B cell (primary cell): ENCODE measurements at regions not wholly inside any gene's neighbourhood (a gene's known extent, or its start where the extent isn't known, plus 50 kb on each side); places are given as distances from the start of the nearest gene placed in this dataset.

Experiments
- ATAC-seq: fragments of 200-7000 bp; cut with Tn5 transposase; one replicate; pipeline ENCODE4 v1.10.0; 2021; ENCODE audit warnings: low read depth, mild to moderate bottlenecking, moderate number of reproducible peaks, moderate library complexity
- CTCF ChIA-PET: fragments of 350-600 bp; sonication (Branson Sonifier 250); formaldehyde crosslinking; loops from one replicate; lab custom pipeline; 2021; ENCODE audit warnings: antibody characterized with exemption, inconsistent platforms; lab: Charles Lee
- POLR2A ChIA-PET: fragments of 350-600 bp; sonication (Branson Sonifier 250); formaldehyde crosslinking; loops from one replicate; lab custom pipeline; 2021; ENCODE audit warnings: antibody characterized with exemption; lab: Charles Lee
- DNase-seq: peaks from one replicate; pipeline ENCODE4 v3.0.0; 2013
- H2AFZ ChIP-seq: 2 replicates; pipeline ENCODE4 v1.6.1; 2012; ENCODE audit warnings: mild to moderate bottlenecking, low read depth, low read length; ENCODE audit not compliant: insufficient read depth, poor library complexity, severe bottlenecking
- H3K27ac ChIP-seq, 2 donors: 1 replicate in 1 of 2; 2 replicates in 1 of 2; pipeline ENCODE4 v1.5.1; 2012 to 2013; ENCODE audit warnings: low read length in 2 of 2, mild to moderate bottlenecking in 2 of 2, moderate library complexity in 1 of 2
- H3K27me3 ChIP-seq, 4 experiments: fragments of 200-600 bp in 1 of 4; sonication (generic) in 1 of 4; replicated peaks in 1 of 4; 1 replicate in 2 of 4; 2 replicates in 2 of 4; pipeline versions ENCODE4 v1.6.1 to v1.7.0; 2013 to 2016; ENCODE audit warnings: low read length in 3 of 4, mild to moderate bottlenecking in 2 of 4, mixed read lengths in 1 of 4, moderate library complexity in 1 of 4; ENCODE audit not compliant: insufficient read depth in 4 of 4, control insufficient read depth in 3 of 4; ENCODE audit errors: control extremely low read depth in 1 of 4
- H3K36me3 ChIP-seq, 2 experiments: replicated peaks in 1 of 2; 1 replicate in 1 of 2; 2 replicates in 1 of 2; pipeline versions ENCODE4 v1.6.1 to v1.7.1; 2013; ENCODE audit warnings: low read length in 1 of 2; ENCODE audit not compliant: insufficient read depth in 2 of 2, control insufficient read depth in 1 of 2; ENCODE audit errors: control extremely low read depth in 1 of 2, extremely low read depth in 1 of 2
- H3K4me1 ChIP-seq, 2 donors: fragments of 200-600 bp in 1 of 2; sonication (generic) in 1 of 2; 1 replicate in 1 of 2; 2 replicates in 1 of 2; pipeline versions ENCODE4 v1.5.1 to v1.6.1; 2013 to 2017; ENCODE audit warnings: low read length in 2 of 2; ENCODE audit not compliant: control insufficient read depth in 2 of 2, insufficient read depth in 2 of 2
- H3K4me2 ChIP-seq: replicated peaks from 2 replicates; pipeline ENCODE3; 2012; ENCODE audit warnings: mild to moderate bottlenecking, low read depth, low read length; ENCODE audit not compliant: poor library complexity, severe bottlenecking
- H3K4me3 ChIP-seq, 5 experiments: fragments of 200-600 bp in 1 of 5; sonication (generic) in 1 of 5; 1 replicate in 3 of 5; 2 replicates in 2 of 5; pipeline versions ENCODE4 v1.5.1 to v1.7.0; 2011 to 2016; ENCODE audit warnings: low read length in 4 of 5, mild to moderate bottlenecking in 4 of 5, low read depth in 2 of 5, control low read depth in 1 of 5, moderate library complexity in 1 of 5; ENCODE audit not compliant: insufficient read depth in 1 of 5; ENCODE audit errors: control extremely low read depth in 1 of 5, extremely low read depth in 1 of 5
- H3K79me2 ChIP-seq: fragments of 200-600 bp; sonication (generic); one replicate; pipeline ENCODE4 v1.6.0; 2016; ENCODE audit warnings: low read length; ENCODE audit not compliant: control insufficient read depth, insufficient read depth
- H3K9ac ChIP-seq: fragments of 200-600 bp; sonication (generic); 2 replicates; pipeline ENCODE4 v1.6.1; 2017; ENCODE audit warnings: mild to moderate bottlenecking, low read length, moderate library complexity
- H3K9me3 ChIP-seq, 3 donors: one replicate each; pipeline versions ENCODE4 v1.6.1 to v1.7.1; 2013; ENCODE audit warnings: low read length in 2 of 3; ENCODE audit not compliant: control insufficient read depth in 2 of 3, insufficient read depth in 1 of 3; ENCODE audit errors: control extremely low read depth in 1 of 3
- H4K20me1 ChIP-seq: 2 replicates; pipeline ENCODE4 v1.6.0; 2012; ENCODE audit warnings: mild to moderate bottlenecking, low read length; ENCODE audit not compliant: insufficient read depth, control insufficient read depth, poor library complexity, severe bottlenecking
- H3K27ac Mint-ChIP-seq: one replicate; pipeline ENCODE4 v1.8.0; 2021; ENCODE audit warnings: mixed read lengths
- H3K27me3 Mint-ChIP-seq: one replicate; pipeline ENCODE4 v1.8.0; 2021; ENCODE audit warnings: mixed read lengths
- H3K4me1 Mint-ChIP-seq: one replicate; pipeline ENCODE4 v1.8.0; 2021; ENCODE audit warnings: mixed read lengths
- H3K4me3 Mint-ChIP-seq: one replicate; pipeline ENCODE4 v1.8.0; 2021; ENCODE audit warnings: mixed read lengths
- H3K9me3 Mint-ChIP-seq: one replicate; pipeline ENCODE4 v1.8.0; 2022; ENCODE audit warnings: mixed read lengths; ENCODE audit not compliant: insufficient read depth
- EZH2 ChIP-seq: IDR thresholded peaks from 2 replicates; pipeline ENCODE4 v1.6.1; 2012; ENCODE audit warnings: borderline replicate concordance, low read depth, mild to moderate bottlenecking, moderate library complexity, low read length; ENCODE audit not compliant: insufficient read depth, poor library complexity, severe bottlenecking
- WGBS: methylation state at CpG from one replicate; pipeline ENCODE4 v1.1.5; 2013; ENCODE audit warnings: missing lambda C conversion rate; ENCODE audit not compliant: insufficient coverage; 5-methylcytosine and 5-hydroxymethylcytosine counted together
- intact Hi-C: fragments of 100-400 bp; cut with micrococcal nuclease; formaldehyde crosslinking; loops from one replicate; pipeline ENCODE4 v1.10.0; 2022
- TF ChIP-seq, protein P1 (sequence below): fragments of 200-600 bp; IDR thresholded peaks from one replicate; pipeline ENCODE4 v1.8.0; 2022; ENCODE audit warnings: antibody characterized with exemption, mild to moderate bottlenecking

DNA sequence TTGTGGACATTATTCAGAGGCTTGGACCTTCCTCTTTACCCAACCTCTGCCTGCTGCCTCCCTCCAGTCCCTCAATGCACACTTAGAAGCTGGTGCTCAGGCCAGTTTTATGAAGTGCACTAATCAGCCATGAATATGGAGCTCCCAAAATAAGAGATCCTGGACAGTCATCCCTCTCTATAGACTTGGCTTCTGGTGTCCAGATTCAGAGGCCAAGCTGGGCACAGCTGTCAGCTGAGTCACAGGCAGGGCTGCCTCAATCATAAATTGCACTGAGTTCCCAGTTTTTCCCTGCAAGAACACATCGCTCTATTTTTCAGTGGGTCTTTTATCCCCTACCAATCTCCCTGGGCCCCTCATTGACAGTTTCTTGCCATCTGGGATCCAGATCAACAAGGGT, 161.7 kb upstream of the CADM1 start:
- WGBS, result 100% methylated on average over 1 of the region's 1 CpG
- Histone ChIP-seq H3K27ac (no peak overlapping the region), H3K4me2 (no peak overlapping the region), H3K9ac (no peak overlapping the region), H3K4me3 (no peak overlapping the region), H3K36me3 (no peaks in the 10 kb centered on the region), H3K4me1 (no peaks in the 10 kb centered on the region), H3K79me2 (no peaks in the 10 kb centered on the region), H3K9me3 (peaks cover 0 to 23% (median 0%) of the 10 kb centered on the region in 3 donors), H4K20me1 (no peaks in the 10 kb centered on the region), H3K27me3 (no peaks in the 10 kb centered on the region), H2AFZ (no peak overlapping the region)
- DNase-seq (no peak), ATAC-seq (no peak)
- H3K27me3 Mint-ChIP-seq, result peaks cover 10% of the 10 kb centered on the region
- POLR2A ChIA-PET, result no interaction called here
- H3K4me1 Mint-ChIP-seq, result no peaks in the 10 kb centered on the region
- H3K4me3 Mint-ChIP-seq, result no peak overlapping the region
- H3K27ac Mint-ChIP-seq, result no peak overlapping the region
- CTCF ChIA-PET, result no interaction called here
- H3K9me3 Mint-ChIP-seq, result no peaks in the 10 kb centered on the region
- intact Hi-C loops, result no loop called here
- TF ChIP-seq EZH2, result no peak
- TF ChIP-seq, protein P1, sequence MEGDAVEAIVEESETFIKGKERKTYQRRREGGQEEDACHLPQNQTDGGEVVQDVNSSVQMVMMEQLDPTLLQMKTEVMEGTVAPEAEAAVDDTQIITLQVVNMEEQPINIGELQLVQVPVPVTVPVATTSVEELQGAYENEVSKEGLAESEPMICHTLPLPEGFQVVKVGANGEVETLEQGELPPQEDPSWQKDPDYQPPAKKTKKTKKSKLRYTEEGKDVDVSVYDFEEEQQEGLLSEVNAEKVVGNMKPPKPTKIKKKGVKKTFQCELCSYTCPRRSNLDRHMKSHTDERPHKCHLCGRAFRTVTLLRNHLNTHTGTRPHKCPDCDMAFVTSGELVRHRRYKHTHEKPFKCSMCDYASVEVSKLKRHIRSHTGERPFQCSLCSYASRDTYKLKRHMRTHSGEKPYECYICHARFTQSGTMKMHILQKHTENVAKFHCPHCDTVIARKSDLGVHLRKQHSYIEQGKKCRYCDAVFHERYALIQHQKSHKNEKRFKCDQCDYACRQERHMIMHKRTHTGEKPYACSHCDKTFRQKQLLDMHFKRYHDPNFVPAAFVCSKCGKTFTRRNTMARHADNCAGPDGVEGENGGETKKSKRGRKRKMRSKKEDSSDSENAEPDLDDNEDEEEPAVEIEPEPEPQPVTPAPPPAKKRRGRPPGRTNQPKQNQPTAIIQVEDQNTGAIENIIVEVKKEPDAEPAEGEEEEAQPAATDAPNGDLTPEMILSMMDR, result no peak

DNA sequence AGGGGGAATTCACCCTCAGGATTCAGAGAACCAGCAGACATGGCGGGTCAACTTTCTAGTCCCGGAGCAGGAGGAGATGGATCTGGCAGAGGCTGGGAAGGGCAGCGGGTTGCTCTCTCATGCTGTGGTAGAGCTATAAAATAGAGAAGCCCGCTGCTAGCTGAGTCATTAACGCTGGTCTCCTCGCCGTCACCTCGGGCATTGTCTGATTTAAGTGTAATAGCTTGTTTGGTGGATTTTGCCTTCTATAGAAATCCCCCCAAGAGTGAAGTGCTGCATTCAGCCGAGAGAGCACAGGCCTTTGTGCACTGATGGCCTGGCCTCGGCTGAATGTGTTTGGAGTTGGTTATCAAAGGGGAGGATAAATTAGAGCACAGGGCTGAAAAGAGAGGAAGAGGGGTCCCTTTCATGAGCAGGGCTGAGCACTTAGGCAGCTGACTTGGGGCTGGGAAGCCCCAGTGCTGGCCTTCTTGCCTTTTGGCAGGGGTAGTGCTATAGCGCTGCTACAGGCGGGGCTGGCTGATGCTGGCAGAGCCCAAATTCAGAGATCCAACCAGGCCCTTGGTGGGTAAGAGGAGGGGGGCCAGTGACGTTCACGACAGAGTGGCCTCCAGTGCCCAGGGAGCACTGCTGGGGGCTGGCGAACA, 161.1 kb upstream of the CADM1 start:
- CTCF ChIA-PET, result interaction anchor here (0.6 kb wide), 1 partner anchor 72 kb away, joined by 3 read pairs; no protein-coding TSS in a partner anchor
- no peaks in the 10 kb centered on the region for H3K36me3 ChIP-seq
- no peaks in the 10 kb centered on the region for H3K4me1 Mint-ChIP-seq
- WGBS, result 90% methylated on average over 9 of the region's 15 CpGs
- H3K4me1 ChIP-seq, result no peaks in the 10 kb centered on the region
- no peaks in the 10 kb centered on the region for H3K79me2 ChIP-seq
- no peak overlapping the region for H2AFZ ChIP-seq
- H3K4me3 ChIP-seq, result no peak overlapping the region
- no peak overlapping the region for H3K27ac Mint-ChIP-seq
- no peaks in the 10 kb centered on the region for H3K9me3 Mint-ChIP-seq
- no peak overlapping the region for H3K4me2 ChIP-seq
- DNase-seq (no peak), ATAC-seq (no peak)
- POLR2A ChIA-PET, result no interaction called here
- no peak overlapping the region for H3K9ac ChIP-seq
- H3K9me3 ChIP-seq, result peaks cover 0 to 24% (median 0%) of the 10 kb centered on the region in 3 donors
- TF ChIP-seq, protein P1, result no peak
- no peak for TF ChIP-seq EZH2
- H3K4me3 Mint-ChIP-seq, result no peak overlapping the region
- no peak overlapping the region for H3K27ac ChIP-seq
- H4K20me1 ChIP-seq, result no peaks in the 10 kb centered on the region
- intact Hi-C loops, result no loop called here
- peaks cover 17% of the 10 kb centered on the region for H3K27me3 Mint-ChIP-seq
- H3K27me3 ChIP-seq, result peaks cover 0 to 4% (median 0%) of the 10 kb centered on the region in 4 experiments
